ENCODE measurements at regions not wholly inside any gene's neighbourhood (a gene's known extent, or its start where the extent isn't known, plus 50 kb on each side); places are given as distances from the start of the nearest gene placed in this dataset.

DNA sequence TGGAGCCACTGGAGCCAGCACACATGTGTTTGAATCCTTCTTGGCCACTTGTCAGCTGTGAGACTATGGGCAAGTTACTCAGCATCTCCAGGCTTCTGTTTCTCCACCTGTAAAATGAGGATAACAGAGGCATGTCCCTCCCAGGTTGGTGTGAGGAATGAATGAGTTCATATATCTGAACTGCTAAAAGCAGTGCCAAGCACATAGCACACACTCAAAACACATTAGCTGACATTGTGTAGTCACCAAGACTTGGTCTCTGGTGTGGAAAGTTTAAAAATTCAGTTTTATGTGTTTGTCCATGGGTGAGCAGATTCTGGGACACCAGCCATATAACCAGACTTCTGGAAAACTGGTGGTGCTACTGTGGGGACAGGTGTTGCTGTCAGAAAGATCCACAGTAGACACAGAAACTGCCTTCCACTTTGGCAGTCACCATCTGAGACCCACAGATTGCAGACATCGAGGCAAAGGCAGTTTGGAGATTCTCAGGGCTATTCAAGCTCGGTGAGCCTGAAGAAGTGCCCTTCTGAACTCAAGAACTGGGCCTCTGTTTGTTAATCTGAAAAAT is 115.8 kb downstream of the MRPL14 start:
- Histone ChIP-seq H3K56ac (ENCODE audit: insufficient read length, low read depth, low read length) (no peak overlapping the region), H4K8ac (replicated peaks; ENCODE audit: insufficient read length, low read depth, low read length) (no peak overlapping the region), H3K18ac (ENCODE audit: insufficient read length, low read depth, low read length) (no peak overlapping the region), H3K79me2 (ENCODE audit: insufficient read depth, low read length) (no peaks in the 10 kb centered on the region), H3K4ac (ENCODE audit: low read depth, low read length) (no peak overlapping the region), H2BK20ac (ENCODE audit: low read depth, low read length, poor library complexity, severe bottlenecking) (no peak overlapping the region), H3K79me1 (ENCODE audit: insufficient read depth, low read depth, low read length, poor library complexity, severe bottlenecking) (no peaks in the 10 kb centered on the region), H3K27ac (ENCODE audit: insufficient read length, low read depth, low read length) (no peak overlapping the region), H4K91ac (ENCODE audit: insufficient read length, low read depth, low read length) (no peak overlapping the region), H3K9me3 (ENCODE audit: control insufficient read depth, low read depth, low read length) (no peaks in the 10 kb centered on the region), H3K27me3 (ENCODE audit: insufficient read depth, low read length) (no peaks in the 10 kb centered on the region), H3K14ac (ENCODE audit: insufficient read depth, low read length) (no peak overlapping the region), H3K9ac (ENCODE audit: extremely low read depth, insufficient read length, low read length) (no peak overlapping the region), H3T11ph (ENCODE audit: low read length) (no peak overlapping the region), H2BK5ac (ENCODE audit: insufficient read length, low read length) (no peak overlapping the region), H3K4me2 (ENCODE audit: insufficient read depth, insufficient read length, low read length) (no peak overlapping the region), H2BK15ac (ENCODE audit: low read depth, low read length) (no peak overlapping the region), H2BK12ac (ENCODE audit: insufficient read length, low read depth, low read length) (no peak overlapping the region), H3K23me2 (ENCODE audit: insufficient read length, low read depth, low read length, poor library complexity, severe bottlenecking) (no peaks in the 10 kb centered on the region), H2AK5ac (ENCODE audit: insufficient read length, low read length) (no peak overlapping the region), H4K20me1 (ENCODE audit: control insufficient read depth, insufficient read depth, insufficient read length) (no peaks in the 10 kb centered on the region), H2BK120ac (ENCODE audit: low read depth, low read length, poor library complexity, severe bottlenecking) (no peak overlapping the region), H3K23ac (ENCODE audit: insufficient read length, low read depth, low read length) (no peak overlapping the region), H3K4me1 (ENCODE audit: insufficient read depth, low read length) (peaks cover 3% of the 10 kb centered on the region; the same call in 1 of the 2 replicates), H2AFZ (ENCODE audit: low read length) (no peak overlapping the region), H4K5ac (ENCODE audit: insufficient read length, low read depth, low read length) (no peak overlapping the region)
- WGBS (ENCODE audit: extremely low coverage, insufficient read length, low lambda C conversion rate) = no CpG with 5 or more reads among the region's 2 CpGs
- no peak for TF ChIP-seq CTCF (conservative IDR thresholded peaks at IDR 0.05)
- peaks cover 0 to 4% of the 10 kb centered on the region in 2 experiments; a peak in 1 of 5 replicates for H3K9me3 Mint-ChIP-seq
- H3K4me3 Mint-ChIP-seq = no peak overlapping the region
- peaks cover 6% of the 10 kb centered on the region for H3K27me3 Mint-ChIP-seq (ENCODE audit: low read depth)
- no peak overlapping the region for H3K27ac Mint-ChIP-seq
- no peaks in the 10 kb centered on the region; a peak in 2 of 7 replicates for H3K36me3 Mint-ChIP-seq (ENCODE audit: insufficient read depth in 1 of 3, low read depth in 3 of 3)
- peaks cover 36 to 47% of the 10 kb centered on the region in 2 experiments for H3K4me1 Mint-ChIP-seq
- no peak for DNase-seq
